A549 (cell line): ENCODE measurements at regions not wholly inside any gene's neighbourhood (a gene's known extent, or its start where the extent isn't known, plus 50 kb on each side); places are given as distances from the start of the nearest gene placed in this dataset.
"Not testable (repeated sequence)": the region's sequence is repeated elsewhere in the genome, so short reads cannot be mapped to it uniquely, and the experiment has no call there.

Source experiments
- MYC ChIP-seq: IDR thresholded peaks from 2 replicates; pipeline ENCODE4 v1.6.1; 2012; ENCODE audit warnings: mild to moderate bottlenecking, inconsistent platforms, low read length, improper control_type of control experiment, borderline replicate concordance
- POLR2A ChIP-seq: IDR thresholded peaks from 2 replicates; pipeline ENCODE4 v1.6.1; 2012; ENCODE audit warnings: mild to moderate bottlenecking, low read length
- RAD21 ChIP-seq, 2 experiments: fragments of >200 bp in 1 of 2; sonication (Bioruptor Twin) in 1 of 2; formaldehyde crosslinking in 1 of 2; IDR thresholded peaks in 1 of 2; conservative IDR thresholded peaks in 1 of 2; 2 replicates in 1 of 2; 3 replicates in 1 of 2; pipeline ENCODE4 v1.6.1; 2012 to 2018; ENCODE audit warnings: inconsistent platforms in 1 of 2
- SREBF2 ChIP-seq: fragments of 450-650 bp; IDR thresholded peaks from 2 replicates; pipeline ENCODE4 v1.6.1; 2014; ENCODE audit warnings: mild to moderate bottlenecking, moderate library complexity
- TP53 ChIP-seq: fragments of 250-450 bp; sonication (Bioruptor Pico); IDR thresholded peaks from 2 replicates; pipeline ENCODE4 v1.5.0; 2021; ENCODE audit warnings: mild to moderate bottlenecking, moderate library complexity
- TF ChIP-seq, protein P1 (sequence below): IDR thresholded peaks from 2 replicates; pipeline ENCODE4 v1.6.1; 2012; ENCODE audit warnings: low read depth, borderline replicate concordance

- not testable (repeated sequence) for TF ChIP-seq RAD21 (conservative IDR thresholded peaks at IDR 0.05 in 1 of 2, IDR thresholded peaks at IDR 0.05 in 1 of 2); POLR2A; TP53 (CRISPR knock-in tag); SREBF2; MYC
- TF ChIP-seq, protein P1, sequence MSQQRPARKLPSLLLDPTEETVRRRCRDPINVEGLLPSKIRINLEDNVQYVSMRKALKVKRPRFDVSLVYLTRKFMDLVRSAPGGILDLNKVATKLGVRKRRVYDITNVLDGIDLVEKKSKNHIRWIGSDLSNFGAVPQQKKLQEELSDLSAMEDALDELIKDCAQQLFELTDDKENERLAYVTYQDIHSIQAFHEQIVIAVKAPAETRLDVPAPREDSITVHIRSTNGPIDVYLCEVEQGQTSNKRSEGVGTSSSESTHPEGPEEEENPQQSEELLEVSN, result not testable (repeated sequence)
Measured at GRCh38 chr1:221284991-221285390, 405.7 kb downstream of the HLX start.
